Loucy (cell line): ENCODE measurements at regions not wholly inside any gene's neighbourhood (a gene's known extent, or its start where the extent isn't known, plus 50 kb on each side); places are given as distances from the start of the nearest gene placed in this dataset.

Source experiments
- EZH2phosphoT487 ChIP-seq: fragments of 200-600 bp; IDR thresholded peaks from 2 replicates; pipeline ENCODE4 v1.6.1; 2018; ENCODE audit warnings: antibody characterized with exemption, mild to moderate bottlenecking, moderate library complexity, borderline replicate concordance
- TF ChIP-seq, protein P1 (sequence below): fragments of 200-600 bp; sonication (generic); conservative IDR thresholded peaks from 2 replicates; pipeline ENCODE4 v1.5.1; 2014; ENCODE audit warnings: mild to moderate bottlenecking, antibody characterized with exemption, low read length

DNA sequence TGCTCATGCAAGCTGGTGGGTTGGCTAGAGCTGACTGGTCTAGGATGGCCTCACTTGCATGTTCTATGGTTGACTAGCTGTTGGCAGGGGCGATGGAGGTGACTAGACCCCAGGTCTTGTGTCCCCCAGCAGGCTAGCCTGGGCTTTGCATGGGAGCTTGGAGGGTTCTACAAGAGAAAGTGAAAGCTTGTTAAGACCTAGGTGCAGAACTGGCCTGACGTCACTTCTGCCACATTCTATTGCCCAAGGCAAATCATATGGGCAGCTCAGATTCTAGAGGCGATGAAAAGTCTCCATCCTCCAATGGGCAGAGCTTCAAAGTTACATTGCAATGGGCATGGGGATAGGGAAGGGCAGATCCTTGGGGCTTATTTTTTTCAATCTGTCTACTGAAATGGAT is 170.9 kb downstream of the MIAT start:
- TF ChIP-seq, protein P1, sequence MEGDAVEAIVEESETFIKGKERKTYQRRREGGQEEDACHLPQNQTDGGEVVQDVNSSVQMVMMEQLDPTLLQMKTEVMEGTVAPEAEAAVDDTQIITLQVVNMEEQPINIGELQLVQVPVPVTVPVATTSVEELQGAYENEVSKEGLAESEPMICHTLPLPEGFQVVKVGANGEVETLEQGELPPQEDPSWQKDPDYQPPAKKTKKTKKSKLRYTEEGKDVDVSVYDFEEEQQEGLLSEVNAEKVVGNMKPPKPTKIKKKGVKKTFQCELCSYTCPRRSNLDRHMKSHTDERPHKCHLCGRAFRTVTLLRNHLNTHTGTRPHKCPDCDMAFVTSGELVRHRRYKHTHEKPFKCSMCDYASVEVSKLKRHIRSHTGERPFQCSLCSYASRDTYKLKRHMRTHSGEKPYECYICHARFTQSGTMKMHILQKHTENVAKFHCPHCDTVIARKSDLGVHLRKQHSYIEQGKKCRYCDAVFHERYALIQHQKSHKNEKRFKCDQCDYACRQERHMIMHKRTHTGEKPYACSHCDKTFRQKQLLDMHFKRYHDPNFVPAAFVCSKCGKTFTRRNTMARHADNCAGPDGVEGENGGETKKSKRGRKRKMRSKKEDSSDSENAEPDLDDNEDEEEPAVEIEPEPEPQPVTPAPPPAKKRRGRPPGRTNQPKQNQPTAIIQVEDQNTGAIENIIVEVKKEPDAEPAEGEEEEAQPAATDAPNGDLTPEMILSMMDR = no peak
- no peak for TF ChIP-seq EZH2phosphoT487
